Neutrophil (primary cell): ENCODE measurements at regions not wholly inside any gene's neighbourhood (a gene's known extent, or its start where the extent isn't known, plus 50 kb on each side); places are given as distances from the start of the nearest gene placed in this dataset.

Experiments used
- H3K27ac ChIP-seq: fragments of 200-600 bp; sonication (generic); 2 replicates; pipeline ENCODE4 v1.5.1; 2016; ENCODE audit warnings: mild to moderate bottlenecking, moderate library complexity
- H3K27me3 ChIP-seq: fragments of 200-600 bp; sonication (generic); 2 replicates; pipeline ENCODE4 v1.6.0; 2016; ENCODE audit warnings: mild to moderate bottlenecking
- H3K36me3 ChIP-seq: fragments of 200-600 bp; sonication (generic); 2 replicates; pipeline ENCODE4 v1.5.1; 2017
- H3K4me1 ChIP-seq, 2 experiments: fragments of 200-600 bp in 1 of 2; sonication (generic) in 1 of 2; 1 replicate in 1 of 2; 2 replicates in 1 of 2; pipeline versions ENCODE4 v1.5.1 to v1.6.1; 2013 to 2016; ENCODE audit warnings: low read depth in 1 of 2, low read length in 1 of 2, mild to moderate bottlenecking in 1 of 2, moderate library complexity in 1 of 2; ENCODE audit not compliant: control insufficient read depth in 1 of 2, insufficient read depth in 1 of 2
- H3K4me3 ChIP-seq, 2 experiments: fragments of 200-600 bp in 1 of 2; sonication (generic) in 1 of 2; 1 replicate in 1 of 2; 2 replicates in 1 of 2; pipeline ENCODE4 v1.5.1; 2013 to 2016; ENCODE audit warnings: low read depth in 1 of 2, low read length in 1 of 2, mild to moderate bottlenecking in 1 of 2, moderate library complexity in 1 of 2
- H3K9me3 ChIP-seq: fragments of 200-600 bp; sonication (generic); 2 replicates; pipeline ENCODE4 v1.5.1; 2016
- CTCF ChIP-seq: fragments of 200-600 bp; sonication (generic); IDR thresholded peaks from 2 replicates; pipeline ENCODE4 v1.5.1; 2016; ENCODE audit warnings: antibody characterized with exemption

DNA sequence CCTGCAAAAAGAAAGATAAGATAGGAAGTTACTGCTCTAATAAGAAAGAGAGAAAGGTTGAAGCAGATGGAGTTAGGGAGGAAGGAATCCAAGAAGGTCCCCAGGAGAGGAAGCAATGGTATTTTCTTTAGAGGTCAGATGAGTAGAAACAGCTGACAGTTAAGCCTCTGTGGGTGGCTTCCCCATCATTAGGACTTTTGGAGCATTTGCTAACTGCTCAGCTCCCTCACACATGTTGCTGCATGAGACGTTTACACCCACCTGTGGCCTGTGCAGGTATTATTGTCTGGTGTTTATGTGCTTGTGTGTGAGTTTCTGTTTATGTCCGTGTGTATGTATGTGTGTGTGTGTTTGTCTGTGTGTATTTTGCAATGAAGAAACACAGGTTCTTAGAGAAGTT lies 346.8 kb downstream of the RAB28 start:
- H3K27ac ChIP-seq: no peak overlapping the region
- no peaks in the 10 kb centered on the region for H3K36me3 ChIP-seq
- H3K4me3 ChIP-seq: no peak overlapping the region
- H3K9me3 ChIP-seq: no peaks in the 10 kb centered on the region
- no peak for TF ChIP-seq CTCF
- H3K27me3 ChIP-seq: no peaks in the 10 kb centered on the region
- H3K4me1 ChIP-seq: no peaks in the 10 kb centered on the region

DNA sequence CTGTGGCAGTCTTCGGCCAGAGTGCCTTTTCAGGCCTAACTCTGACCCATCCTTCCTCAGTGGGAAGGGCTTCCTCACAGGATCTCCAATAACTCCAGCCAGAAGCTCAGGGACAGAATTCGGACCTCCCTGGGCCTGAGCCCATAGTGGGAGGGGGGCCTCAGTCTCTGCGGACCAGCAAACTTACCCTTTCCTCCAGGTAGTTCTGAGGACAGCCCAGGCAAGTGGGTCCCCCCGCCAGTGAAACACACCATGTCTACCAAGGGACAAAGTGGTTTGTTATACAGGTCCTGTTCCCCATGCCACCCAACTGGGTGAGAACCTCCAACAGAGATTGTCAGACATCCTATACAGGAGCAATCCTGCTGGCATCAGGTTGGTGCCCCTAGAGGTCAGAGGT lies 350.4 kb downstream of the RAB28 start:
- H3K36me3 ChIP-seq: no peaks in the 10 kb centered on the region
- H3K27ac ChIP-seq: no peak overlapping the region
- no peak for TF ChIP-seq CTCF
- no peaks in the 10 kb centered on the region for H3K9me3 ChIP-seq
- H3K27me3 ChIP-seq: no peaks in the 10 kb centered on the region
- no peaks in the 10 kb centered on the region for H3K4me1 ChIP-seq
- no peak overlapping the region for H3K4me3 ChIP-seq

DNA sequence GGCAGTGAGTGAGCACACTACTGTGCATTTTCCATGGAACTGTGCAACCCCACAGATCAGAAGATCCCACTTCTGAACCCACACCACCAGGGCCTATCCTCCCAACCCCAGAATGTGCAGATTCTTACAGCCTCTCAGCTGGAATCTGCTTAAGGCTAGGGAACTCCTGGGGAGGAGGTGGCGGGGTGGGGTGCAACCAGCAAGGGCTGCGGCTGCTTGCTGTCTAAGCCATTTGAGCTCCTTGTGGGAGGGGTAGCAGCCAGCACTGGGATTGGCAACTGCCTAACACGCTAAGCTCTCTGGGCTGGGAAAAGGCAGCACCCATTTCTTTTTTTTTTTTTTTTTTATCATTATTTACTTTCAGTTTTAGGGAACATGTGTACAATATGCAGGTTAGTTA lies 353.3 kb downstream of the RAB28 start:
- Histone ChIP-seq H3K27ac (no peak overlapping the region), H3K36me3 (no peaks in the 10 kb centered on the region), H3K4me3 (no peak overlapping the region), H3K27me3 (no peaks in the 10 kb centered on the region), H3K4me1 (no peaks in the 10 kb centered on the region), H3K9me3 (no peaks in the 10 kb centered on the region)
- no peak for TF ChIP-seq CTCF

DNA sequence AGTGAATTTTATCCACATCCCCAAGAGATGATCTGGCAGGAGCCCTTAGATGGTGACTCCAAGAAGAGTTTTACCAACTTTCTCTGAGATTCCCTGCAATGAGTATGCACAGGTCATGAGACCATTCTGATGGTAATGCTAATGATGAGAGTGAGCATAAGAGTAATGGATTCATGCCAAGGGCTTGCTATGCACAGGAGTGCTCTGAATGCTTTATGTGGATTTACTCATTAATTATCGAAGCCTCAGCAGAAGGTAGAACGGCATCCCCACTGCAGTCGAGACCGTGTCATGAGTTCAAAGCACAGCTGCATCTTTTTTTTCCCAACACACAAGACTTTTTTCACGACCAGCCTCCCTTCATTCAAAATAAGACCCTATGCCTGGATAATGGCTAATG lies 355.0 kb downstream of the RAB28 start:
- Histone ChIP-seq H3K4me3 (no peak overlapping the region), H3K9me3 (no peaks in the 10 kb centered on the region), H3K27ac (no peak overlapping the region), H3K27me3 (no peaks in the 10 kb centered on the region), H3K36me3 (no peaks in the 10 kb centered on the region), H3K4me1 (no peaks in the 10 kb centered on the region)
- no peak for TF ChIP-seq CTCF

DNA sequence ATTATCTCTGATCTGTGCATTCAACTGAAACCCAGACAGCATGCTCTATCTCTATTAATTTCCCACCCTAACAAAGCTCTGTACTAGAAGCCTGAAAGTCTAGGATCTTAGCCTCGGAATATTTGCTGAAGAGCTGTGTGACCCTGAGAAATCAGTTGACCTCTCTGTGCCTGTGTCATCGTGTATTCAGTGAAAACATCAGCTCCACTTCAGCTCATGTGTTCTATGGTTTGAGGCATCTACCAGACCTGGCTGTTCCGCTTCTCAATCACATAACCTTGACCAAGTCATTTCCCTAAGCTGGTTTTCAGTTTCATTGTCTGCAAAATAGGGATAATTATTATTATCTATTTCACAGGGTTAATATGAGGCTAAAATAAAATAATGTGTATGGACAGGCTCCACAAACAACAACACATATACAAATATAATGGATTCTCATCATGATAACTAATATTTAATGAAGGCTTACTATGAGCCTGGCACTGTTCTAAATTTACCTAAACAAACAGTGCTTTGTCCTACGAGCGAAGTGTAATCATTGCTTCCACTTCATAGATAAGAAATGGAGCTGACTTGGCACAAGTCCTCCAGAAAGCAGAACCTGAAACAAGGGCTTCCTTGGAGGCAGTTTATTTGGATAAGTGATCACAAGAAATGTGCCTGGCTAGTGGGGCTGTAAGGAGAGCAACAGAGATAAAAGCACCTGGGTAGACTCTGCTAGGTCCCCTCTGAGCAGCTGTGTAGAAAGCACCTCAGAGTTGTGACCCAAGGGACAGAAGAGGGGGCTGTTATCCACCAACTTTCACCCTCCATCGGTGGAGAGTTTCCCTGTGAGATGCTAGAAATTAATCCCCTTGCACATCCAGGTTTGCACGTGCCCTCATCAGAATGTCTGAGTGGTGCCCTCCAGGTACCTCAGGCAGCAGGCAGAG lies 356.9 kb downstream of the RAB28 start:
- Histone ChIP-seq H3K9me3 (no peaks in the 10 kb centered on the region), H3K27ac (no peak overlapping the region), H3K27me3 (no peaks in the 10 kb centered on the region), H3K4me3 (no peak overlapping the region), H3K36me3 (no peaks in the 10 kb centered on the region), H3K4me1 (no peaks in the 10 kb centered on the region)
- TF ChIP-seq CTCF: no peak
